ENCODE measurements at regions not wholly inside any gene's neighbourhood (a gene's known extent, or its start where the extent isn't known, plus 50 kb on each side); places are given as distances from the start of the nearest gene placed in this dataset.

- H3K27me3 Mint-ChIP-seq (ENCODE audit: unreplicated experiment) = no peaks in the 10 kb centered on the region
- H3K4me1 Mint-ChIP-seq (ENCODE audit: low read depth, unreplicated experiment) = no peaks in the 10 kb centered on the region
- TF ChIP-seq CTCF (IDR thresholded peaks at IDR 0.05; ENCODE audit: partially characterized antibody, unreplicated experiment) = no peak
- H3K27ac Mint-ChIP-seq (ENCODE audit: unreplicated experiment) = no peak overlapping the region
- H3K9me3 Mint-ChIP-seq (ENCODE audit: unreplicated experiment) = no peaks in the 10 kb centered on the region
- no peaks in the 10 kb centered on the region for H3K36me3 Mint-ChIP-seq (ENCODE audit: unreplicated experiment)
- no peak for DNase-seq
- H3K4me3 Mint-ChIP-seq (ENCODE audit: unreplicated experiment) = no peak overlapping the region
Observed at GRCh38 chr17:55580596-55581133, 69.4 kb upstream of the SMIM36 start.

GRCh38 chr17:55577687-55578086 lies 66.4 kb upstream of the SMIM36 start:
- H3K4me1 Mint-ChIP-seq (ENCODE audit: low read depth, unreplicated experiment) = no peaks in the 10 kb centered on the region
- no peak for TF ChIP-seq CTCF (IDR thresholded peaks at IDR 0.05; ENCODE audit: partially characterized antibody, unreplicated experiment)
- no peaks in the 10 kb centered on the region for H3K27me3 Mint-ChIP-seq (ENCODE audit: unreplicated experiment)
- H3K4me3 Mint-ChIP-seq (ENCODE audit: unreplicated experiment) = no peak overlapping the region
- no peak overlapping the region for H3K27ac Mint-ChIP-seq (ENCODE audit: unreplicated experiment)
- no peaks in the 10 kb centered on the region for H3K9me3 Mint-ChIP-seq (ENCODE audit: unreplicated experiment)
- DNase-seq = no peak
- no peaks in the 10 kb centered on the region for H3K36me3 Mint-ChIP-seq (ENCODE audit: unreplicated experiment)

- Mint-ChIP-seq H3K9me3 (ENCODE audit: unreplicated experiment) (no peaks in the 10 kb centered on the region), H3K4me3 (ENCODE audit: unreplicated experiment) (no peak overlapping the region), H3K36me3 (ENCODE audit: unreplicated experiment) (no peaks in the 10 kb centered on the region), H3K27ac (ENCODE audit: unreplicated experiment) (no peak overlapping the region), H3K4me1 (ENCODE audit: low read depth, unreplicated experiment) (no peaks in the 10 kb centered on the region), H3K27me3 (ENCODE audit: unreplicated experiment) (no peaks in the 10 kb centered on the region)
- TF ChIP-seq CTCF (IDR thresholded peaks at IDR 0.05; ENCODE audit: partially characterized antibody, unreplicated experiment) = no peak
- DNase-seq = no peak
Observed at GRCh38 chr17:55576996-55577586, 65.8 kb upstream of the SMIM36 start.

- Mint-ChIP-seq H3K27ac (ENCODE audit: unreplicated experiment) (no peak overlapping the region), H3K36me3 (ENCODE audit: unreplicated experiment) (no peaks in the 10 kb centered on the region)
- no peak for TF ChIP-seq CTCF (IDR thresholded peaks at IDR 0.05; ENCODE audit: partially characterized antibody, unreplicated experiment)
Observed at GRCh38 chr17:55576237-55576995, 65.2 kb upstream of the SMIM36 start.

GRCh38 chr17:55575058-55575636 lies 63.9 kb upstream of the SMIM36 start:
- DNase-seq = no peak
- no peak for TF ChIP-seq CTCF (IDR thresholded peaks at IDR 0.05; ENCODE audit: partially characterized antibody, unreplicated experiment)
- H3K9me3 Mint-ChIP-seq (ENCODE audit: unreplicated experiment) = no peaks in the 10 kb centered on the region
- no peaks in the 10 kb centered on the region for H3K4me1 Mint-ChIP-seq (ENCODE audit: low read depth, unreplicated experiment)
- H3K27me3 Mint-ChIP-seq (ENCODE audit: unreplicated experiment) = no peaks in the 10 kb centered on the region
- no peak overlapping the region for H3K4me3 Mint-ChIP-seq (ENCODE audit: unreplicated experiment)
- no peaks in the 10 kb centered on the region for H3K36me3 Mint-ChIP-seq (ENCODE audit: unreplicated experiment)
- H3K27ac Mint-ChIP-seq (ENCODE audit: unreplicated experiment) = no peak overlapping the region

More at GRCh38 chr17:55576237-55576995, 65.2 kb upstream of the SMIM36 start:
- no peak for DNase-seq
- Mint-ChIP-seq H3K9me3 (ENCODE audit: unreplicated experiment) (no peaks in the 10 kb centered on the region), H3K4me3 (ENCODE audit: unreplicated experiment) (no peak overlapping the region), H3K4me1 (ENCODE audit: low read depth, unreplicated experiment) (no peaks in the 10 kb centered on the region), H3K27me3 (ENCODE audit: unreplicated experiment) (no peaks in the 10 kb centered on the region)

All from glutamatergic neuron (in vitro differentiated cells).